Panc1 (cell line): ENCODE measurements at regions not wholly inside any gene's neighbourhood (a gene's known extent, or its start where the extent isn't known, plus 50 kb on each side); places are given as distances from the start of the nearest gene placed in this dataset.

Experiments used
- ATAC-seq: fragments of 200-7000 bp; cut with Tn5 transposase; 2 replicates; pipeline ENCODE4 v1.9.1; 2020; ENCODE audit warnings: mild to moderate bottlenecking, moderate library complexity
- BruUV-seq: library from RNA; stranded (reverse); fragments of 400-500 nt; replicated peaks from 2 replicates; lab custom pipeline; 2021; lab: Mats Ljungman, UMichigan
- CTCF ChIA-PET: fragments of 300-600 bp; sonication (Branson Sonifier 250); formaldehyde crosslinking; loops from one replicate; lab custom pipeline; 2022; ENCODE audit warnings: antibody characterized with exemption; lab: Charles Lee
- POLR2A ChIA-PET: fragments of 300-600 bp; sonication (Branson Sonifier 250); formaldehyde crosslinking; loops from one replicate; lab custom pipeline; 2022; ENCODE audit warnings: antibody characterized with exemption; lab: Charles Lee
- DNase-seq: peaks from one replicate; pipeline ENCODE4 v3.0.0-alpha.2; 2010; ENCODE audit warnings: low read depth, low spot score
- H3K27ac ChIP-seq: 2 replicates; pipeline ENCODE4 v1.5.1; 2011; ENCODE audit warnings: mild to moderate bottlenecking, low read length, inconsistent platforms
- H3K27me3 ChIP-seq: fragments of 200-500 bp; sonication (Bioruptor generic); 2 replicates; pipeline ENCODE4 v1.6.0; 2014; ENCODE audit warnings: low read length, inconsistent platforms; ENCODE audit not compliant: control insufficient read depth, insufficient read depth
- H3K36me3 ChIP-seq: fragments of 200-500 bp; sonication (Bioruptor generic); 2 replicates; pipeline ENCODE4 v1.5.1; 2014; ENCODE audit warnings: inconsistent platforms, mild to moderate bottlenecking, low read length, moderate library complexity; ENCODE audit not compliant: control insufficient read depth, insufficient read depth
- H3K4me1 ChIP-seq: 2 replicates; pipeline ENCODE4 v1.5.1; 2011; ENCODE audit warnings: inconsistent platforms, mild to moderate bottlenecking, low read length, moderate library complexity; ENCODE audit not compliant: control insufficient read depth, insufficient read depth
- H3K4me3 ChIP-seq, 2 experiments: 2 replicates each; pipeline ENCODE4 v1.5.1; 2011 to 2012; ENCODE audit warnings: low read depth in 2 of 2, low read length in 2 of 2, mild to moderate bottlenecking in 2 of 2, inconsistent platforms in 1 of 2, moderate library complexity in 1 of 2
- H3K9me3 ChIP-seq: fragments of 200-500 bp; sonication (Bioruptor generic); 2 replicates; pipeline ENCODE4 v1.5.1; 2014; ENCODE audit warnings: low read depth, mild to moderate bottlenecking, inconsistent platforms, low read length, moderate library complexity; ENCODE audit not compliant: control insufficient read depth, insufficient read depth
- CTCF ChIP-seq: fragments of 450-650 bp; IDR thresholded peaks from 2 replicates; pipeline ENCODE4 v1.5.1; 2017; ENCODE audit warnings: mild to moderate bottlenecking
- POLR2AphosphoS5 ChIP-seq: IDR thresholded peaks from 2 replicates; pipeline ENCODE4 v1.6.1; 2012; ENCODE audit warnings: mild to moderate bottlenecking, low read depth, low read length, moderate library complexity
- SIN3A ChIP-seq: IDR thresholded peaks from 2 replicates; pipeline ENCODE4 v1.6.1; 2012; ENCODE audit warnings: low read depth, mild to moderate bottlenecking, low read length, moderate library complexity, borderline replicate concordance; ENCODE audit not compliant: insufficient read depth
- TCF7L2 ChIP-seq: IDR thresholded peaks from 2 replicates; pipeline ENCODE4 v1.6.1; 2011; ENCODE audit warnings: mild to moderate bottlenecking, low read depth, low read length, inconsistent platforms
- in situ Hi-C: cut with HindIII; loops from 2 replicates; pipeline ENCODE4 v1.10.0; 2016; ENCODE audit warnings: low sequenced_read_pairs, low pct_unique_long_range_greater_than_20kb
- intact Hi-C: fragments of 100-400 bp; cut with micrococcal nuclease; formaldehyde crosslinking; loops from one replicate; pipeline ENCODE4 v1.10.0; 2022; ENCODE audit not compliant: unreplicated experiment
- TF ChIP-seq, protein P1 (sequence below), 2 experiments: IDR thresholded peaks; 2 replicates each; pipeline ENCODE4 v1.6.1; 2011 to 2012; ENCODE audit warnings: low read depth in 2 of 2, control low read depth in 1 of 2, low read length in 1 of 2, mild to moderate bottlenecking in 1 of 2, moderate library complexity in 1 of 2; ENCODE audit not compliant: insufficient read depth in 1 of 2

- intact Hi-C loops (loop anchor here (10.0 kb wide), 1 partner anchor 56 kb away; no protein-coding TSS in a partner anchor), in situ Hi-C loops (no loop called here)
- Histone ChIP-seq H3K4me3 (no peak overlapping the region), H3K9me3 (no peaks in the 10 kb centered on the region), H3K27me3 (no peaks in the 10 kb centered on the region), H3K27ac (no peak overlapping the region), H3K4me1 (peaks cover 14% of the 10 kb centered on the region), H3K36me3 (no peaks in the 10 kb centered on the region)
- TF ChIP-seq CTCF: no peak
- TF ChIP-seq TCF7L2: no peak
- TF ChIP-seq POLR2AphosphoS5: no peak
- TF ChIP-seq SIN3A: no peak
- TF ChIP-seq, protein P1, sequence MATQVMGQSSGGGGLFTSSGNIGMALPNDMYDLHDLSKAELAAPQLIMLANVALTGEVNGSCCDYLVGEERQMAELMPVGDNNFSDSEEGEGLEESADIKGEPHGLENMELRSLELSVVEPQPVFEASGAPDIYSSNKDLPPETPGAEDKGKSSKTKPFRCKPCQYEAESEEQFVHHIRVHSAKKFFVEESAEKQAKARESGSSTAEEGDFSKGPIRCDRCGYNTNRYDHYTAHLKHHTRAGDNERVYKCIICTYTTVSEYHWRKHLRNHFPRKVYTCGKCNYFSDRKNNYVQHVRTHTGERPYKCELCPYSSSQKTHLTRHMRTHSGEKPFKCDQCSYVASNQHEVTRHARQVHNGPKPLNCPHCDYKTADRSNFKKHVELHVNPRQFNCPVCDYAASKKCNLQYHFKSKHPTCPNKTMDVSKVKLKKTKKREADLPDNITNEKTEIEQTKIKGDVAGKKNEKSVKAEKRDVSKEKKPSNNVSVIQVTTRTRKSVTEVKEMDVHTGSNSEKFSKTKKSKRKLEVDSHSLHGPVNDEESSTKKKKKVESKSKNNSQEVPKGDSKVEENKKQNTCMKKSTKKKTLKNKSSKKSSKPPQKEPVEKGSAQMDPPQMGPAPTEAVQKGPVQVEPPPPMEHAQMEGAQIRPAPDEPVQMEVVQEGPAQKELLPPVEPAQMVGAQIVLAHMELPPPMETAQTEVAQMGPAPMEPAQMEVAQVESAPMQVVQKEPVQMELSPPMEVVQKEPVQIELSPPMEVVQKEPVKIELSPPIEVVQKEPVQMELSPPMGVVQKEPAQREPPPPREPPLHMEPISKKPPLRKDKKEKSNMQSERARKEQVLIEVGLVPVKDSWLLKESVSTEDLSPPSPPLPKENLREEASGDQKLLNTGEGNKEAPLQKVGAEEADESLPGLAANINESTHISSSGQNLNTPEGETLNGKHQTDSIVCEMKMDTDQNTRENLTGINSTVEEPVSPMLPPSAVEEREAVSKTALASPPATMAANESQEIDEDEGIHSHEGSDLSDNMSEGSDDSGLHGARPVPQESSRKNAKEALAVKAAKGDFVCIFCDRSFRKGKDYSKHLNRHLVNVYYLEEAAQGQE (IDR thresholded peaks at IDR 0.05; ENCODE audit: insufficient read depth in 1 of 2, low read depth in 2 of 2, low read length in 1 of 2): no peak
- no TSS peak for BruUV-seq
- CTCF ChIA-PET: no interaction called here
- POLR2A ChIA-PET: no interaction called here
- ATAC-seq (no peak), DNase-seq (no peak)
Observed at GRCh38 chr21:33980276-33980916, 64.8 kb upstream of the ATP5PO start.

- TF ChIP-seq POLR2AphosphoS5: no peak
- TF ChIP-seq, protein P1 (IDR thresholded peaks at IDR 0.05; ENCODE audit: insufficient read depth in 1 of 2, low read depth in 2 of 2, low read length in 1 of 2): no peak
- no peak for TF ChIP-seq SIN3A
- no peak for TF ChIP-seq CTCF
- Histone ChIP-seq H3K27me3 (no peaks in the 10 kb centered on the region), H3K4me1 (peaks cover 14% of the 10 kb centered on the region), H3K4me3 (no peak overlapping the region), H3K9me3 (no peaks in the 10 kb centered on the region), H3K27ac (no peak overlapping the region), H3K36me3 (no peaks in the 10 kb centered on the region)
- ATAC-seq (no peak), DNase-seq (no peak)
- no TSS peak for BruUV-seq
- ChIA-PET POLR2A (no interaction called here), CTCF (no interaction called here)
- in situ Hi-C loops: no loop called here
- intact Hi-C loops: no loop called here
Observed at GRCh38 chr21:33978585-33978984, 63.0 kb upstream of the ATP5PO start.
